OCI-LY3 (cell line): ENCODE measurements at regions not wholly inside any gene's neighbourhood (a gene's known extent, or its start where the extent isn't known, plus 50 kb on each side); places are given as distances from the start of the nearest gene placed in this dataset.

Experiments used
- CTCF ChIP-seq: fragments of 200-600, 300-600 bp; sonication (generic); IDR thresholded peaks from 2 replicates; pipeline ENCODE4 v1.5.1; 2014; ENCODE audit warnings: antibody characterized with exemption, low read length, low read depth
- EZH2phosphoT487 ChIP-seq: fragments of 200-600 bp; shearing (Covaris generic); IDR thresholded peaks from 2 replicates; pipeline ENCODE4 v1.6.1; 2018; ENCODE audit warnings: antibody characterized with exemption, mixed run types, low read depth

- no peak for TF ChIP-seq CTCF
- TF ChIP-seq EZH2phosphoT487 = no peak
Observed at GRCh38 chr2:53234548-53234903, 533.1 kb upstream of the CHAC2 start.
